Ammon's horn (tissue), 1 donor: ENCODE measurements at regions not wholly inside any gene's neighbourhood (a gene's known extent, or its start where the extent isn't known, plus 50 kb on each side); places are given as distances from the start of the nearest gene placed in this dataset.
"Not testable (repeated sequence)": the region's sequence is repeated elsewhere in the genome, so short reads cannot be mapped to it uniquely, and the experiment has no call there.

Experiments used
- DNase-seq: peaks from one replicate; pipeline ENCODE4 v3.0.0-alpha.2; 2016; ENCODE audit warnings: low spot score

- DNase-seq, result no peak
These were observed 246.7 kb downstream of the DLL1 start for GRCh38 chr6:170043881-170044790.

- no peak for DNase-seq
These were observed 247.6 kb downstream of the DLL1 start for GRCh38 chr6:170043150-170043819.

GRCh38 chr6:170042596-170043118, 248.2 kb downstream of the DLL1 start:
- DNase-seq, result no peak

GRCh38 chr6:170042123-170042522, 248.8 kb downstream of the DLL1 start:
- no peak for DNase-seq

- no peak for DNase-seq
These were observed 249.4 kb downstream of the DLL1 start for GRCh38 chr6:170041526-170041925.

- DNase-seq, result no peak
These were observed 250.0 kb downstream of the DLL1 start for GRCh38 chr6:170040906-170041305.

GRCh38 chr6:170040115-170040500, 250.8 kb downstream of the DLL1 start:
- DNase-seq, result no peak

- no peak for DNase-seq
These were observed 251.4 kb downstream of the DLL1 start for GRCh38 chr6:170039156-170040114.

GRCh38 chr6:170038708-170039107, 252.2 kb downstream of the DLL1 start:
- DNase-seq, result no peak

GRCh38 chr6:170038251-170038650, 252.6 kb downstream of the DLL1 start:
- DNase-seq, result no peak

GRCh38 chr6:170037541-170038250, 253.2 kb downstream of the DLL1 start:
- DNase-seq, result no peak

- DNase-seq, result no peak
These were observed 254.0 kb downstream of the DLL1 start for GRCh38 chr6:170036916-170037315.

- not testable (repeated sequence) for DNase-seq
These were observed 254.5 kb downstream of the DLL1 start for GRCh38 chr6:170036367-170036766.

- no peak for DNase-seq
These were observed 255.0 kb downstream of the DLL1 start for GRCh38 chr6:170035901-170036304.

- DNase-seq, result no peak
These were observed 255.8 kb downstream of the DLL1 start for GRCh38 chr6:170035044-170035443.

GRCh38 chr6:170034294-170034693, 256.6 kb downstream of the DLL1 start:
- peak; percentile 72 for DNase-seq

GRCh38 chr6:170033666-170034065, 257.2 kb downstream of the DLL1 start:
- no peak for DNase-seq

- DNase-seq, result no peak
These were observed 258.1 kb downstream of the DLL1 start for GRCh38 chr6:170032706-170033309.

GRCh38 chr6:170032197-170032596, 258.7 kb downstream of the DLL1 start:
- no peak for DNase-seq

- no peak for DNase-seq
These were observed 259.2 kb downstream of the DLL1 start for GRCh38 chr6:170031684-170032121.
